Lung (tissue), 11 donors: ENCODE measurements at regions not wholly inside any gene's neighbourhood (a gene's known extent, or its start where the extent isn't known, plus 50 kb on each side); places are given as distances from the start of the nearest gene placed in this dataset.

Source experiments
- ATAC-seq: fragments of 200-7000 bp; cut with Tn5 transposase; one replicate; pipeline ENCODE4 v1.9.1; 2020; ENCODE audit warnings: moderate number of reproducible peaks; ENCODE audit not compliant: insufficient read depth, low FRiP score
- DNase-seq, 3 donors: peaks; one replicate each; pipeline ENCODE4 v3.0.0-alpha.2; 2013 to 2017
- H3K27ac ChIP-seq, 2 donors: one replicate each; pipeline ENCODE4 v1.5.1; 2013; ENCODE audit warnings: mild to moderate bottlenecking in 2 of 2, moderate library complexity in 2 of 2, control low read depth in 1 of 2, inconsistent platforms in 1 of 2, low read depth in 1 of 2, low read length in 1 of 2
- H3K27me3 ChIP-seq, 3 donors: one replicate each; pipeline ENCODE4 v1.5.1; 2013; ENCODE audit warnings: low read length in 2 of 3; ENCODE audit not compliant: control insufficient read depth in 3 of 3, insufficient read depth in 3 of 3
- H3K36me3 ChIP-seq, 4 donors: one replicate each; pipeline ENCODE4 v1.5.1; 2013; ENCODE audit warnings: low read length in 4 of 4, mild to moderate bottlenecking in 1 of 4, moderate library complexity in 1 of 4; ENCODE audit not compliant: control insufficient read depth in 4 of 4, insufficient read depth in 4 of 4
- H3K4me1 ChIP-seq, 5 donors: one replicate each; pipeline ENCODE4 v1.5.1; 2013; ENCODE audit warnings: low read length in 5 of 5, mild to moderate bottlenecking in 2 of 5, moderate library complexity in 1 of 5; ENCODE audit not compliant: control insufficient read depth in 5 of 5, insufficient read depth in 5 of 5
- H3K4me3 ChIP-seq: one replicate; pipeline ENCODE4 v1.5.1; 2013; ENCODE audit warnings: mild to moderate bottlenecking, control low read depth, moderate library complexity
- H3K9ac ChIP-seq, 2 donors: one replicate each; pipeline ENCODE4 v1.5.1; 2013; ENCODE audit warnings: low read length in 2 of 2, control low read depth in 1 of 2; ENCODE audit not compliant: insufficient read depth in 1 of 2
- H3K9me3 ChIP-seq, 4 donors: one replicate each; pipeline ENCODE4 v1.5.1; 2013; ENCODE audit warnings: low read length in 3 of 4, mild to moderate bottlenecking in 1 of 4, moderate library complexity in 1 of 4; ENCODE audit not compliant: control insufficient read depth in 4 of 4, insufficient read depth in 3 of 4
- CTCF ChIP-seq: IDR thresholded peaks from 2 replicates; pipeline ENCODE4 v1.5.1; 2012; ENCODE audit warnings: mild to moderate bottlenecking; ENCODE audit errors: control extremely low read depth, extremely low read depth
- WGBS, 2 donors: extraction: QIAGEN DNeasy Blood & Tissue Kit; methylation state at CpG; one replicate each; pipeline ENCODE4 v1.1.7; 2013; 5-methylcytosine and 5-hydroxymethylcytosine counted together
- donor health status: control.
- donor health status: control.
- donor health status: Bipolar disorder and iron deficiency.
- donor health status: healthy.
- donor health status: DM: yes; HTN: yes; CAD: no.

GRCh38 chr2:144208924-144209323, 311.0 kb downstream of the ZEB2 start:
- no peak overlapping the region for H3K27ac ChIP-seq
- DNase-seq (no peak), ATAC-seq (no peak)
- no peaks in the 10 kb centered on the region for H3K27me3 ChIP-seq
- H3K4me1 ChIP-seq = no peaks in the 10 kb centered on the region
- H3K36me3 ChIP-seq = peaks cover 0 to 11% (median 4%) of the 10 kb centered on the region in 4 donors
- no peaks in the 10 kb centered on the region for H3K9me3 ChIP-seq
- no peak overlapping the region for H3K9ac ChIP-seq
- no peak overlapping the region for H3K4me3 ChIP-seq
- 91 to 93% methylated on average over 2 of the region's 2 CpGs for WGBS, 2 donors
- TF ChIP-seq CTCF = no peak

- TF ChIP-seq CTCF = no peak
- WGBS, 2 donors = 98 to 99% methylated on average over 2 of the region's 2 CpGs
- no peak for DNase-seq
Measured at GRCh38 chr2:144206019-144206418, 313.9 kb downstream of the ZEB2 start.

GRCh38 chr2:144201868-144202468, 318.0 kb downstream of the ZEB2 start:
- no peak for DNase-seq
- Histone ChIP-seq H3K9me3 (no peaks in the 10 kb centered on the region), H3K36me3 (peaks cover 0 to 4% (median 0%) of the 10 kb centered on the region in 4 donors), H3K9ac (no peak overlapping the region), H3K4me3 (no peak overlapping the region), H3K4me1 (peaks cover 0 to 3% (median 0%) of the 10 kb centered on the region in 5 donors), H3K27me3 (no peaks in the 10 kb centered on the region), H3K27ac (no peak overlapping the region)
- WGBS, 2 donors = 63 to 69% methylated on average over 1 of the region's 1 CpG
- no peak for TF ChIP-seq CTCF
- no peak for ATAC-seq

More at GRCh38 chr2:144206019-144206418, 313.9 kb downstream of the ZEB2 start:
- Histone ChIP-seq H3K4me1 (peaks cover 0 to 3% (median 0%) of the 10 kb centered on the region in 5 donors), H3K9me3 (no peaks in the 10 kb centered on the region), H3K36me3 (peaks cover 0 to 11% (median 6%) of the 10 kb centered on the region in 4 donors), H3K9ac (no peak overlapping the region), H3K27me3 (no peaks in the 10 kb centered on the region), H3K4me3 (no peak overlapping the region), H3K27ac (no peak overlapping the region)
- ATAC-seq = no peak

- no peak overlapping the region for H3K4me3 ChIP-seq
- no peaks in the 10 kb centered on the region for H3K27me3 ChIP-seq
- H3K4me1 ChIP-seq = peaks cover 0 to 3% (median 0%) of the 10 kb centered on the region in 5 donors
- H3K9me3 ChIP-seq = no peaks in the 10 kb centered on the region
- no peak overlapping the region for H3K27ac ChIP-seq
- DNase-seq (no peak), ATAC-seq (no peak)
- H3K9ac ChIP-seq = no peak overlapping the region
- WGBS, 2 donors = 92 to 95% methylated on average over 6 of the region's 6 CpGs
- TF ChIP-seq CTCF = no peak
- H3K36me3 ChIP-seq = peaks cover 0 to 4% (median 0%) of the 10 kb centered on the region in 4 donors
Measured at GRCh38 chr2:144201126-144201525, 318.8 kb downstream of the ZEB2 start.
